ENCODE measurements at regions not wholly inside any gene's neighbourhood (a gene's known extent, or its start where the extent isn't known, plus 50 kb on each side); places are given as distances from the start of the nearest gene placed in this dataset.

DNA sequence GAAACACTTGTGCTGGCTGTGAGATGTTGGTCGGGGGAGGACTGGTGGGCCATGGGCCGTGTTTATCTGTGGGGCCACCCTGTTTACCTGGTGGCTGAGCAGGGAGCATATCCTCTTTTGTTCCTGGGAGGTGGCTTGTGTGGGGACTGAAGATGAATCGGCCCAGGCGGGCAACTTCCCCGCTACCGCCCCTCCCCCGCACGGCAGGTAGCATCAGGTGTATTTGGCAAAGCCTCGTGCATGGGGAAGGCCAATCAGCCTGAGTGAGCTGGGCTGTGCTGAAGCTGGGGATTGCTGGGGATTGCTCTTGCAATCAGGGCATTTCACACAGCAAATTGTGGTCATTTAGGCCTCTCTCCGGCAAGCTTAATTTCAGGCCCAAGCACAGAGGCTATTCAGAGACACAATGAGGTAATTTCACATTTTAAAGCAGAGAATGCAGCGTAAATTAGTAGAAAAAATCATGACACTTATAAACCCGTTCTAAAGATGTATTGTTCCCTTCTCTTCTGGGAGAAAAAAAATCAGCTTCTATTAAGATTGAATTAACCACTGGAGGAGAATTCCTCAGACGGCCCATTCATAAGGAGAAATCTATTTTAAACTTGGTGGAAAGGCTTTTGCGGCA, 197.7 kb upstream of the POU3F1 start:
- Histone ChIP-seq H4K20me1 (replicated peaks; ENCODE audit: control insufficient read depth, extremely low read depth, insufficient read depth, low read length) (no peaks in the 10 kb centered on the region), H3K9me3 (replicated peaks; ENCODE audit: control insufficient read depth, insufficient read depth, low read length) (no peaks in the 10 kb centered on the region), H3K4me3 (replicated peaks in 1 of 3; ENCODE audit: insufficient read depth in 1 of 3, low read depth in 1 of 3, low read length in 3 of 3) (no peak overlapping the region), H3K9me1 (replicated peaks; ENCODE audit: control insufficient read depth, extremely low read depth, insufficient read depth, low read length) (no peaks in the 10 kb centered on the region), H3K9ac (replicated peaks; ENCODE audit: extremely low read depth, insufficient read depth, low read length) (no peak overlapping the region), H3K27ac (ENCODE audit: insufficient read depth, low read depth, low read length) (no peak overlapping the region), H3K4me2 (ENCODE audit: insufficient read depth, low read length) (no peak overlapping the region), H3K36me3 (ENCODE audit: control insufficient read depth in 2 of 2, extremely low read depth in 1 of 2, insufficient read depth in 2 of 2, low read length in 2 of 2) (no peaks in the 10 kb centered on the region), H3K79me2 (ENCODE audit: control insufficient read depth, insufficient read depth, low read length) (no peaks in the 10 kb centered on the region), H3K4me1 (ENCODE audit: control insufficient read depth, extremely low read depth, insufficient read depth, low read length) (peaks cover 10% of the 10 kb centered on the region), H3K27me3 (ENCODE audit: control insufficient read depth in 2 of 2, insufficient read depth in 2 of 2, low read length in 2 of 2) (peaks cover 6 to 22% of the 10 kb centered on the region in 2 experiments), H2AFZ (ENCODE audit: low read depth, low read length) (no peak overlapping the region)
- no peak for TF ChIP-seq FOS (IDR thresholded peaks at IDR 0.05; ENCODE audit: borderline replicate concordance, insufficient read depth, low read length)
- intact Hi-C loops (cut with micrococcal nuclease) = no loop called here
- dilution Hi-C loops (cut with MboI; ENCODE audit: extremely low pct_ligation_motif_present, low sequenced_read_pairs) = no loop called here
- ChIA-PET CTCF (no interaction called here), POLR2A (no interaction called here)
- FAIRE-seq = no peak
- BruUV-seq (replicated peaks) = no TSS peak
- DNase-seq (ENCODE audit: low read depth, low spot score) = no peak

DNA sequence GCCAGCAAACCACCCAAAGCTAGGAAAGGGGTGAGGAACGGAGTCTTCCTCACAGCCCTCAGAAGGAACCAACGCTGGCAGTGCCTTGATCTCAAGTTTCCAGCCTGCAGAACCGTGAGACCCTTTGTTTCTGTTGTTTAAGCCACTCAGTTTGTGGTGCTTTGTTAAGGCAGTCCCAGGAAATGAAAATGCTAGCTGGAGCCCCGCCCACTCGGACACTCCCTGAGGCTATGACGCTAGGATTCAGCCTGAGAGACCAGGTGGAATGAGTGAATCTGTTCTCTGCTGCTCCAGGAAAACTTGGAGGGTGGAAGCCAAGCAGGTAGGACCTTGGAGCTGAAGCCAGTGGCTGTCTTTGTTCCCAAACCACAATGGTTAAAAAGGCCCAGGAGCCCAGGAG, 196.5 kb upstream of the POU3F1 start:
- CTCF ChIA-PET = no interaction called here
- no peak overlapping the region for H3K9ac ChIP-seq (replicated peaks; ENCODE audit: extremely low read depth, insufficient read depth, low read length)
- intact Hi-C loops (cut with micrococcal nuclease) = loop anchor here (1.0 kb wide), 1 partner anchor 32 kb away; no protein-coding TSS in a partner anchor
- no peak overlapping the region for H3K4me3 ChIP-seq (replicated peaks in 1 of 3; ENCODE audit: insufficient read depth in 1 of 3, low read depth in 1 of 3, low read length in 3 of 3)
- no peaks in the 10 kb centered on the region for H3K9me3 ChIP-seq (replicated peaks; ENCODE audit: control insufficient read depth, insufficient read depth, low read length)
- FAIRE-seq (no peak), DNase-seq (ENCODE audit: low read depth, low spot score) (no peak)
- no TSS peak for BruUV-seq (replicated peaks)
- no peak overlapping the region for H3K4me2 ChIP-seq (ENCODE audit: insufficient read depth, low read length)
- no peaks in the 10 kb centered on the region for H3K79me2 ChIP-seq (ENCODE audit: control insufficient read depth, insufficient read depth, low read length)
- no peaks in the 10 kb centered on the region for H3K9me1 ChIP-seq (replicated peaks; ENCODE audit: control insufficient read depth, extremely low read depth, insufficient read depth, low read length)
- H2AFZ ChIP-seq (ENCODE audit: low read depth, low read length) = no peak overlapping the region
- TF ChIP-seq EZH2 (IDR thresholded peaks at IDR 0.05; ENCODE audit: borderline replicate concordance, low read depth, low read length, severe bottlenecking) (no peak), POLR2A (IDR thresholded peaks at IDR 0.05; ENCODE audit: low read depth, low read length) (no peak), MYC (IDR thresholded peaks at IDR 0.05; ENCODE audit: low read depth, low read length) (no peak), GATA2 (IDR thresholded peaks at IDR 0.05; ENCODE audit: insufficient read depth, insufficient read length, low read depth, low read length) (no peak), JUN (IDR thresholded peaks at IDR 0.05; ENCODE audit: borderline replicate concordance, insufficient read depth, insufficient read length, low read depth) (no peak), POLR2AphosphoS5 (IDR thresholded peaks at IDR 0.05; ENCODE audit: insufficient read depth, low read depth, low read length) (no peak)
- TF ChIP-seq, protein P1, sequence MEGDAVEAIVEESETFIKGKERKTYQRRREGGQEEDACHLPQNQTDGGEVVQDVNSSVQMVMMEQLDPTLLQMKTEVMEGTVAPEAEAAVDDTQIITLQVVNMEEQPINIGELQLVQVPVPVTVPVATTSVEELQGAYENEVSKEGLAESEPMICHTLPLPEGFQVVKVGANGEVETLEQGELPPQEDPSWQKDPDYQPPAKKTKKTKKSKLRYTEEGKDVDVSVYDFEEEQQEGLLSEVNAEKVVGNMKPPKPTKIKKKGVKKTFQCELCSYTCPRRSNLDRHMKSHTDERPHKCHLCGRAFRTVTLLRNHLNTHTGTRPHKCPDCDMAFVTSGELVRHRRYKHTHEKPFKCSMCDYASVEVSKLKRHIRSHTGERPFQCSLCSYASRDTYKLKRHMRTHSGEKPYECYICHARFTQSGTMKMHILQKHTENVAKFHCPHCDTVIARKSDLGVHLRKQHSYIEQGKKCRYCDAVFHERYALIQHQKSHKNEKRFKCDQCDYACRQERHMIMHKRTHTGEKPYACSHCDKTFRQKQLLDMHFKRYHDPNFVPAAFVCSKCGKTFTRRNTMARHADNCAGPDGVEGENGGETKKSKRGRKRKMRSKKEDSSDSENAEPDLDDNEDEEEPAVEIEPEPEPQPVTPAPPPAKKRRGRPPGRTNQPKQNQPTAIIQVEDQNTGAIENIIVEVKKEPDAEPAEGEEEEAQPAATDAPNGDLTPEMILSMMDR (IDR thresholded peaks at IDR 0.05; ENCODE audit: extremely low read depth in 1 of 2, insufficient read depth in 1 of 2, low read depth in 1 of 2, low read length in 2 of 2) = no peak
- TF ChIP-seq, protein P2, sequence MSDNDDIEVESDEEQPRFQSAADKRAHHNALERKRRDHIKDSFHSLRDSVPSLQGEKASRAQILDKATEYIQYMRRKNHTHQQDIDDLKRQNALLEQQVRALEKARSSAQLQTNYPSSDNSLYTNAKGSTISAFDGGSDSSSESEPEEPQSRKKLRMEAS (IDR thresholded peaks at IDR 0.05; ENCODE audit: insufficient read depth, insufficient read length) = no peak
- POLR2A ChIA-PET = no interaction called here
- peaks cover 10% of the 10 kb centered on the region for H3K4me1 ChIP-seq (ENCODE audit: control insufficient read depth, extremely low read depth, insufficient read depth, low read length)
- dilution Hi-C loops (cut with MboI; ENCODE audit: extremely low pct_ligation_motif_present, low sequenced_read_pairs) = no loop called here
- H4K20me1 ChIP-seq (replicated peaks; ENCODE audit: control insufficient read depth, extremely low read depth, insufficient read depth, low read length) = no peaks in the 10 kb centered on the region
- no peak overlapping the region for H3K27ac ChIP-seq (ENCODE audit: insufficient read depth, low read depth, low read length)
- no peaks in the 10 kb centered on the region for H3K36me3 ChIP-seq (ENCODE audit: control insufficient read depth in 2 of 2, extremely low read depth in 1 of 2, insufficient read depth in 2 of 2, low read length in 2 of 2)
- peaks cover 2 to 16% of the 10 kb centered on the region in 2 experiments for H3K27me3 ChIP-seq (ENCODE audit: control insufficient read depth in 2 of 2, insufficient read depth in 2 of 2, low read length in 2 of 2)
